ENCODE measurements at regions not wholly inside any gene's neighbourhood (a gene's known extent, or its start where the extent isn't known, plus 50 kb on each side); places are given as distances from the start of the nearest gene placed in this dataset.
"Not testable (repeated sequence)": the region's sequence is repeated elsewhere in the genome, so short reads cannot be mapped to it uniquely, and the experiment has no call there.

GRCh38 chr1:30469426-30469825 is 254.0 kb downstream of the MATN1 start:
- H3K27me3 Mint-ChIP-seq, result no peaks in the 10 kb centered on the region
- H3K36me3 Mint-ChIP-seq (ENCODE audit: low read depth), result no peaks in the 10 kb centered on the region
- H3K4me1 Mint-ChIP-seq (ENCODE audit: low read depth), result no peaks in the 10 kb centered on the region
- H3K9me3 Mint-ChIP-seq, result no peaks in the 10 kb centered on the region
- intact Hi-C loops (cut with micrococcal nuclease), result no loop called here
- no peak overlapping the region for H3K27ac Mint-ChIP-seq
- no peak overlapping the region for H3K4me3 Mint-ChIP-seq

- no peak overlapping the region for H3K27ac Mint-ChIP-seq
- H3K4me1 Mint-ChIP-seq (ENCODE audit: low read depth), result no peaks in the 10 kb centered on the region
- intact Hi-C loops (cut with micrococcal nuclease), result no loop called here
- H3K9me3 Mint-ChIP-seq, result no peaks in the 10 kb centered on the region
- no peaks in the 10 kb centered on the region for H3K27me3 Mint-ChIP-seq
- H3K4me3 Mint-ChIP-seq, result no peak overlapping the region
- no peaks in the 10 kb centered on the region for H3K36me3 Mint-ChIP-seq (ENCODE audit: low read depth)
Observed at GRCh38 chr1:30467101-30467500, 256.3 kb downstream of the MATN1 start.

- Mint-ChIP-seq H3K27ac (no peak overlapping the region), H3K4me3 (no peak overlapping the region), H3K9me3 (no peaks in the 10 kb centered on the region), H3K4me1 (ENCODE audit: low read depth) (no peaks in the 10 kb centered on the region), H3K27me3 (no peaks in the 10 kb centered on the region), H3K36me3 (ENCODE audit: low read depth) (no peaks in the 10 kb centered on the region)
- intact Hi-C loops (cut with micrococcal nuclease), result no loop called here
Observed at GRCh38 chr1:30466610-30467009, 256.8 kb downstream of the MATN1 start.

DNA sequence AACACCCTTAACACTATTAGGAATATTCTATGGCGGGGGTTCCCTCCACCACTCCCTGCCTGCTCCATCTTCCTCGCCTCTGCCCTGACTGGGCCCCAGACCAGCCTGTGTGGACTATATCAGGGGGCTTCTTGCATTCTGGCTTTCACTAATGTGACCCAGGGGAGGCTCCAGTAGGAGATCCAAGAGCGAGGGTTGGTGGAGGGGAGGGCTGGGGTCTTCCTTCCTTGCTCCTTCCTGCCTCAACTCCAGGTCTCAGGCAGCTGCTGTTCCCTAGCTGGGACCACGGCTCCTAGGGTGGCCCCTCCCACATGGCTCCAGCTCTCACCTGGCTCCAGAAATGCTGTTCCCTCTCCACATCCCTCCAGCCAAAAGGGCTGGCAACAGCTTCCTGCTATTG is 257.4 kb downstream of the MATN1 start:
- H3K4me1 Mint-ChIP-seq (ENCODE audit: low read depth), result no peaks in the 10 kb centered on the region
- no peak overlapping the region for H3K4me3 Mint-ChIP-seq
- H3K27ac Mint-ChIP-seq, result no peak overlapping the region
- intact Hi-C loops (cut with micrococcal nuclease), result no loop called here
- H3K27me3 Mint-ChIP-seq, result no peaks in the 10 kb centered on the region
- no peaks in the 10 kb centered on the region for H3K9me3 Mint-ChIP-seq
- no peaks in the 10 kb centered on the region for H3K36me3 Mint-ChIP-seq (ENCODE audit: low read depth)

- Mint-ChIP-seq H3K4me3 (no peak overlapping the region), H3K27me3 (no peaks in the 10 kb centered on the region), H3K36me3 (ENCODE audit: low read depth) (no peaks in the 10 kb centered on the region), H3K9me3 (no peaks in the 10 kb centered on the region), H3K4me1 (ENCODE audit: low read depth) (no peaks in the 10 kb centered on the region), H3K27ac (no peak overlapping the region)
- intact Hi-C loops (cut with micrococcal nuclease), result no loop called here
Observed at GRCh38 chr1:30465096-30465495, 258.3 kb downstream of the MATN1 start.

GRCh38 chr1:30464187-30464617 is 259.2 kb downstream of the MATN1 start:
- Mint-ChIP-seq H3K27ac (no peak overlapping the region), H3K4me3 (no peak overlapping the region), H3K36me3 (ENCODE audit: low read depth) (no peaks in the 10 kb centered on the region), H3K27me3 (no peaks in the 10 kb centered on the region), H3K9me3 (no peaks in the 10 kb centered on the region), H3K4me1 (ENCODE audit: low read depth) (no peaks in the 10 kb centered on the region)
- intact Hi-C loops (cut with micrococcal nuclease), result no loop called here

DNA sequence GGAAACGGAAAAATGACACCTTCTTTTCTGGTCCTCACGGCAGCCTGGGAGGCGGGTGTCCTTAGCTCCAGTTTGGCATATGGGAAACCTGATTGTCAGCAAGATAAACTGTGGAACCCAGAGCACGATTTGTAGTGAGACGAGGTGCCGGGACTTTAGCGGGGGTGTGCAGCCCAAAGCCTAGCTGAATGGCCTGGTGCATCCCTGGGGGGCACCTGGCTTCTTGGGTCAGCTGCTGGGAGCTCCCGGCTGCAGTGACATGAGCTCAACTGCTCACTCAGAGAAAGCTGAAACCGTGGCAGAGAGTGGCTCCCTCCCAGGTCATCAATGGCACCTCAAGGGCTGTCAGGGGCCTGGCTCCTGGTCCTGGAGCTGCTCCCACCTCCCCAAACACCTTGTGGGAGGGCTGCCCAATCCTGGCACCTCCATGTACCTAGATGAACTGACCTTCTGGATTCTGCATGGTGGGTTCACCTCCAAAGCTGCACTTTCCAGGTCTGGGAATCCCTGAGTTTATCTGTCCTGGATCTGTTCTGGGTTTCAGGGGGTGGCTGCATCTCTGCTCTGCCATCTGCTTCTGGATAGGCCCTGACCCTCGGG is 260.5 kb downstream of the MATN1 start:
- intact Hi-C loops (cut with micrococcal nuclease), result no loop called here
- Mint-ChIP-seq H3K27ac (no peak overlapping the region), H3K36me3 (ENCODE audit: low read depth) (no peaks in the 10 kb centered on the region), H3K4me3 (no peak overlapping the region), H3K4me1 (ENCODE audit: low read depth) (no peaks in the 10 kb centered on the region), H3K27me3 (no peaks in the 10 kb centered on the region), H3K9me3 (no peaks in the 10 kb centered on the region)

DNA sequence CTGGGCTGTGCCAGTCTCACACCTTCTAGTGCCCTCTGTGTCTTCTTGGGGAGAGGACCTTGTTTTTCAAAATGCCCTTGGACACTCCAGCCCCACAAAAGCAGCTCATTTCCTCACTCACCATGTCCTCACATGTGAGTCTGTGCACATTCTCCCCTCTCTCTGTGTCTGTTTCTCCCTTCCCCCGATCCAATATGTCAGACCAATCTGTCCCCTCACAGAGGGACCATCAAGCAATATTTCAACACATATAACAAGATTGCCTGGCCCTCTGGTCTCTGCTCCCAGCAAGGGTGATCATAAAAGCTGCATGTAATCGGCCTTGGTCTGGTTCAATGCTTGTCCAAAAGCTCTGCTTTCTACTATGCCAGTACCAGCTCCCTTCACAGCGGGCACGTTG is 261.2 kb downstream of the MATN1 start:
- Mint-ChIP-seq H3K27ac (no peak overlapping the region), H3K4me1 (ENCODE audit: low read depth) (no peaks in the 10 kb centered on the region), H3K4me3 (no peak overlapping the region), H3K36me3 (ENCODE audit: low read depth) (no peaks in the 10 kb centered on the region), H3K9me3 (no peaks in the 10 kb centered on the region), H3K27me3 (no peaks in the 10 kb centered on the region)
- intact Hi-C loops (cut with micrococcal nuclease), result no loop called here

- no peaks in the 10 kb centered on the region for H3K4me1 Mint-ChIP-seq (ENCODE audit: low read depth)
- no peaks in the 10 kb centered on the region for H3K27me3 Mint-ChIP-seq
- no peak overlapping the region for H3K27ac Mint-ChIP-seq
- no peaks in the 10 kb centered on the region for H3K9me3 Mint-ChIP-seq
- H3K4me3 Mint-ChIP-seq, result no peak overlapping the region
- intact Hi-C loops (cut with micrococcal nuclease), result no loop called here
- no peaks in the 10 kb centered on the region for H3K36me3 Mint-ChIP-seq (ENCODE audit: low read depth)
Observed at GRCh38 chr1:30461640-30462039, 261.7 kb downstream of the MATN1 start.

- Mint-ChIP-seq H3K36me3 (ENCODE audit: low read depth) (no peaks in the 10 kb centered on the region), H3K4me3 (no peak overlapping the region), H3K9me3 (no peaks in the 10 kb centered on the region), H3K27me3 (no peaks in the 10 kb centered on the region), H3K27ac (no peak overlapping the region), H3K4me1 (ENCODE audit: low read depth) (no peaks in the 10 kb centered on the region)
- intact Hi-C loops (cut with micrococcal nuclease), result no loop called here
Observed at GRCh38 chr1:30460661-30461060, 262.7 kb downstream of the MATN1 start.

- H3K36me3 Mint-ChIP-seq (ENCODE audit: low read depth); H3K27ac Mint-ChIP-seq; H3K4me3 Mint-ChIP-seq; H3K27me3 Mint-ChIP-seq; intact Hi-C loops (cut with micrococcal nuclease); H3K4me1 Mint-ChIP-seq (ENCODE audit: low read depth); H3K9me3 Mint-ChIP-seq: not testable (repeated sequence)
Observed at GRCh38 chr1:30458730-30459485, 264.5 kb downstream of the MATN1 start.

DNA sequence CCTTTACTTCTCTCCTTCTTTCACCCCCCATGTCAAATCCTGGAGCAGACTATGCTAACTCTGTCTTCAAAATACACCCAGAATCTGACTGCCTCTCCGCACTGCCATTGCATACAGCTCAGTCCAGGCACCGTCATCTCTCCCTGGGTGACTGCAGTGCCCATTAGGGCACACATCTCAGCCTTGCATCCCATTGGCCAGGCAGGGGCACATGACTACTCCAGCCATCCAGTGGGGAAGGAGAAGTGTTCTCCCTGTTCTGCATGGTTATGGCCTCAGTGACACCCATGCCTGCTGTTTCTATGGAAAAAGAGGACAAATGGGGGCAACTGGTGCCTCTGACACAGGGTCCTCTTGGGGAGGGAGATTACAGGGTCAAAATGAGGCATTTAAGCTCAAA is 270.5 kb downstream of the MATN1 start:
- no peaks in the 10 kb centered on the region for H3K9me3 Mint-ChIP-seq
- H3K27ac Mint-ChIP-seq, result no peak overlapping the region

DNA sequence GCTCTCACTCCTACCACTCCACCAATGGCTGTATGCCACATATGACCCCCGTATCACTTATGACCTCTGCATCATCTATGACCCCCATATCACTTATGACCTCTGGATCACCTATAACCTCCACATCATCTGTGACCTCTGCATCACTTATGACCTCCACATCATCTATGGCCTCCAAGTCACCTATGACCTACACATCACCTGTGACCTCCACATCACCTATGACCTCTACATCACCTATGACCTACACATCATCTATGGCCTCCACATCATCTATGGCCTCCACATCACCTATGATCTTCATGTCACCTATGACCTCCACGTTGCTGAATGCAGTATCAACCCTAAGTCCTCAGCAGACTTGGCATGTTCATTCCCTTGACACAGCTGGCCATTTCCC is 271.2 kb downstream of the MATN1 start:
- H3K27ac Mint-ChIP-seq, result no peak overlapping the region
- H3K9me3 Mint-ChIP-seq, result no peaks in the 10 kb centered on the region
- no peaks in the 10 kb centered on the region for H3K4me1 Mint-ChIP-seq (ENCODE audit: low read depth)
- H3K27me3 Mint-ChIP-seq, result peaks cover 4% of the 10 kb centered on the region
- H3K36me3 Mint-ChIP-seq (ENCODE audit: low read depth), result no peaks in the 10 kb centered on the region
- intact Hi-C loops (cut with micrococcal nuclease), result no loop called here
- no peak overlapping the region for H3K4me3 Mint-ChIP-seq

More for the DNA sequence above, 270.5 kb downstream of the MATN1 start:
- Mint-ChIP-seq H3K4me3 (no peak overlapping the region), H3K27me3 (peaks cover 4% of the 10 kb centered on the region), H3K36me3 (ENCODE audit: low read depth) (no peaks in the 10 kb centered on the region), H3K4me1 (ENCODE audit: low read depth) (no peaks in the 10 kb centered on the region)
- intact Hi-C loops (cut with micrococcal nuclease), result no loop called here

- no peak overlapping the region for H3K27ac Mint-ChIP-seq
- intact Hi-C loops (cut with micrococcal nuclease), result no loop called here
- H3K36me3 Mint-ChIP-seq (ENCODE audit: low read depth), result no peaks in the 10 kb centered on the region
- no peak overlapping the region for H3K4me3 Mint-ChIP-seq
- H3K27me3 Mint-ChIP-seq, result peaks cover 4% of the 10 kb centered on the region
- no peaks in the 10 kb centered on the region for H3K9me3 Mint-ChIP-seq
- H3K4me1 Mint-ChIP-seq (ENCODE audit: low read depth), result no peaks in the 10 kb centered on the region
Observed at GRCh38 chr1:30451532-30452125, 271.8 kb downstream of the MATN1 start.

Data from dendritic cell treated with granulocyte-macrophage colony-stimulating factor and Interleukin-4, amounts not matched to agents 40 ng/mL and 50 ng/mL, for 4 days (primary cell).